KMS-11 (cell line): ENCODE measurements at regions not wholly inside any gene's neighbourhood (a gene's known extent, or its start where the extent isn't known, plus 50 kb on each side); places are given as distances from the start of the nearest gene placed in this dataset.

Experiments used
- H2AFZ ChIP-seq: fragments of 200-600 bp; sonication (generic); 2 replicates; pipeline ENCODE4 v1.6.1; 2016; ENCODE audit warnings: antibody characterized with exemption, mixed run types, low read depth
- H3K27ac ChIP-seq: fragments of 200-600 bp; sonication (generic); 2 replicates; pipeline ENCODE4 v1.6.1; 2016; ENCODE audit warnings: mild to moderate bottlenecking, mixed run types
- H3K27me3 ChIP-seq: fragments of 200-600 bp; sonication (generic); 2 replicates; pipeline ENCODE4 v1.6.1; 2017; ENCODE audit warnings: mild to moderate bottlenecking, low read depth, mixed run types, moderate library complexity; ENCODE audit not compliant: insufficient read depth
- H3K36me3 ChIP-seq: fragments of 200-600 bp; sonication (generic); 2 replicates; pipeline ENCODE4 v1.6.1; 2017; ENCODE audit warnings: mild to moderate bottlenecking, mixed run types; ENCODE audit not compliant: insufficient read depth
- H3K4me1 ChIP-seq: fragments of 200-600 bp; sonication (generic); 2 replicates; pipeline ENCODE4 v1.6.1; 2016; ENCODE audit warnings: mild to moderate bottlenecking, low read depth, mixed run types; ENCODE audit not compliant: poor library complexity, severe bottlenecking
- H3K4me2 ChIP-seq: fragments of 200-600 bp; sonication (generic); 2 replicates; pipeline ENCODE4 v1.7.0; 2016; ENCODE audit warnings: mild to moderate bottlenecking, mixed run types
- H3K4me3 ChIP-seq: fragments of 200-600 bp; sonication (generic); IDR thresholded peaks from 2 replicates; pipeline ENCODE4 v1.6.1; 2017; ENCODE audit warnings: low read depth, low read length, mixed read lengths; ENCODE audit not compliant: insufficient read depth
- H3K79me2 ChIP-seq: fragments of 200-600 bp; sonication (generic); 2 replicates; pipeline ENCODE4 v1.6.1; 2016; ENCODE audit warnings: low read depth, mixed run types; ENCODE audit not compliant: insufficient read depth
- H3K9ac ChIP-seq: fragments of 200-600 bp; sonication (generic); 2 replicates; pipeline ENCODE4 v1.6.1; 2016; ENCODE audit warnings: mild to moderate bottlenecking, mixed run types
- H4K20me1 ChIP-seq: fragments of 200-600 bp; sonication (generic); 2 replicates; pipeline ENCODE4 v1.6.1; 2016; ENCODE audit warnings: mild to moderate bottlenecking, mixed run types; ENCODE audit not compliant: insufficient read depth
- CTCF ChIP-seq: fragments of 200-600 bp; sonication (generic); conservative IDR thresholded peaks from 2 replicates; pipeline ENCODE4 v1.6.1; 2017; ENCODE audit warnings: low read depth, mild to moderate bottlenecking, antibody characterized with exemption, low read length, moderate library complexity, mixed read lengths

GRCh38 chr12:103100257-103100831, 142.9 kb downstream of the ASCL1 start:
- Histone ChIP-seq H3K79me2 (no peaks in the 10 kb centered on the region), H3K4me3 (no peak overlapping the region), H3K4me1 (no peaks in the 10 kb centered on the region), H3K27me3 (no peaks in the 10 kb centered on the region), H3K36me3 (no peaks in the 10 kb centered on the region), H3K4me2 (no peak overlapping the region), H4K20me1 (no peaks in the 10 kb centered on the region), H3K27ac (no peak overlapping the region), H2AFZ (no peak overlapping the region), H3K9ac (no peak overlapping the region)
- TF ChIP-seq CTCF = no peak

GRCh38 chr12:103102225-103102744, 144.8 kb downstream of the ASCL1 start:
- H4K20me1 ChIP-seq = no peaks in the 10 kb centered on the region
- H3K9ac ChIP-seq = no peak overlapping the region
- no peaks in the 10 kb centered on the region; the same call in 1 of the 2 replicates for H3K36me3 ChIP-seq
- H3K4me1 ChIP-seq = no peaks in the 10 kb centered on the region
- H3K27ac ChIP-seq = no peak overlapping the region
- H3K27me3 ChIP-seq = no peaks in the 10 kb centered on the region
- H3K79me2 ChIP-seq = no peaks in the 10 kb centered on the region
- no peak overlapping the region for H3K4me2 ChIP-seq
- no peak for TF ChIP-seq CTCF
- H2AFZ ChIP-seq = no peak overlapping the region
- no peak overlapping the region for H3K4me3 ChIP-seq

- H3K4me2 ChIP-seq = no peak overlapping the region
- no peak overlapping the region for H3K27ac ChIP-seq
Observed at GRCh38 chr12:103105971-103106597, 148.6 kb downstream of the ASCL1 start.

GRCh38 chr12:103109861-103110260, 152.4 kb downstream of the ASCL1 start:
- Histone ChIP-seq H3K4me3 (no peak overlapping the region), H3K79me2 (no peaks in the 10 kb centered on the region), H3K4me2 (no peak overlapping the region), H3K27ac (no peak overlapping the region), H4K20me1 (no peaks in the 10 kb centered on the region), H3K4me1 (no peaks in the 10 kb centered on the region), H2AFZ (no peak overlapping the region), H3K27me3 (no peaks in the 10 kb centered on the region), H3K36me3 (no peaks in the 10 kb centered on the region; the same call in 1 of the 2 replicates), H3K9ac (no peak overlapping the region)
- TF ChIP-seq CTCF = no peak

More at GRCh38 chr12:103105971-103106597, 148.6 kb downstream of the ASCL1 start:
- Histone ChIP-seq H3K4me3 (no peak overlapping the region), H4K20me1 (no peaks in the 10 kb centered on the region), H3K27me3 (no peaks in the 10 kb centered on the region), H2AFZ (no peak overlapping the region), H3K9ac (no peak overlapping the region), H3K4me1 (no peaks in the 10 kb centered on the region), H3K79me2 (no peaks in the 10 kb centered on the region), H3K36me3 (no peaks in the 10 kb centered on the region; the same call in 1 of the 2 replicates)
- no peak for TF ChIP-seq CTCF
